HG03439 (cell line): ENCODE measurements at regions not wholly inside any gene's neighbourhood (a gene's known extent, or its start where the extent isn't known, plus 50 kb on each side); places are given as distances from the start of the nearest gene placed in this dataset.
"Not testable (repeated sequence)": the region's sequence is repeated elsewhere in the genome, so short reads cannot be mapped to it uniquely, and the experiment has no call there.

Experiments used
- ATAC-seq: cut with Tn5 transposase; IDR thresholded peaks from one replicate; pipeline ENCODE4 v1.9.1; 2021; ENCODE audit warnings: mild to moderate bottlenecking, moderate library complexity; ENCODE audit not compliant: unreplicated experiment

DNA sequence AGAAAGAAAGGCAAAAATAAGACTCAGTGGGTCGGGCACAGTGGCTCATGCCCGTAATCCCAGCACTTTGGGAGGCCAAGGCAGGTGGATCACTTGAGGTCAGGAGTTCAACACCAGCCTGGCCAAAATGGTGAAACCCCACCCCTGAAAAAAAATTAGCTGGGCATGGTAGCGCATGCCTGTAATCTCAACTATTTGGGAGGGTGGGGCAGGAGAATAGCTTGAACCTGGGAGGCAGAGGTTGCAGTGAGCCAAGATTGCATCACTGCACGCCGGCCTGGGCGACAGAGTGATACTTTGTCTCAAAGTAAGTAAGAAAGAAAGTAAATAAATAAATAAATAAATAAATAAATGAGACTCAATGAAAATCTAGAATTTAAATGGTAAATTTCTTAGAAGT lies 145.9 kb upstream of the KRR1 start:
- ATAC-seq = not testable (repeated sequence)

DNA sequence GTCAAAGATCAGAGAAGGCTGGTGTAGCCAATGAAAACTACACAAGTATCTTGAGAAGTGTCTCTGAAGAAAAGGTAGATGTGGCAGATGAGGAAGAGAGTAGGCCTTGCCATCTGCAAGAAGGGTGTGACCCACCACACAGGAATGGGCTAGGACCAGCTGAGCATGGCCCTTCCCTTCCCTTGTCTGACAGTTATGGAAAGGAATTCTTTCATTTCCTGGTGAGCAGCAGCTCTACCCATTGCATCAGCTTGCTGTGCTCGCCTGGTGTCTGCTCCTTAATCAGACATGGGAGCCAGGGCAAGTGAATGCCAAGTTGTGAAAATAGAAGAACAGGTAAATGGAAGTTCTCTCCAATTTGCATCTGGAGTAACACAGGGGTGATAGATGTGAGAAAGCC lies 145.2 kb upstream of the KRR1 start:
- no peak for ATAC-seq

DNA sequence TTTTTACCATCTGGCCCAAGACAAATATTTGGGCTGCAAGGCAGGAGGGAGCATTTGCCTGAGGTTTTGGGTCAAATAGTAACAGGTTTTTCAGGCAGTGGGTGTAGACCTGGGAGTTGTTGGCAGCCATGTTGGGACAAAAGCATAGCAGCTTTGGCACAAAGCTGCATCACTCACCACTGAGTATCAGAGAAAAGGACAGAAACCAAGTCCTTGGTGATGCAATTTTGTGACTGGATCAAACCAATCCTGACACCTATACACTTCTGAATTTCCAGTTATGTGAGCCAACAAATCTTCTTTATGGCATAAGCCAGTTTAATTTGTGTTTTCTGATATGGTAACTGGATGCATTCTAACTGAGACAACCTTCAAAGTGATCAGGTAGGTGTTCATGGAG lies 144.8 kb upstream of the KRR1 start:
- ATAC-seq = no peak

DNA sequence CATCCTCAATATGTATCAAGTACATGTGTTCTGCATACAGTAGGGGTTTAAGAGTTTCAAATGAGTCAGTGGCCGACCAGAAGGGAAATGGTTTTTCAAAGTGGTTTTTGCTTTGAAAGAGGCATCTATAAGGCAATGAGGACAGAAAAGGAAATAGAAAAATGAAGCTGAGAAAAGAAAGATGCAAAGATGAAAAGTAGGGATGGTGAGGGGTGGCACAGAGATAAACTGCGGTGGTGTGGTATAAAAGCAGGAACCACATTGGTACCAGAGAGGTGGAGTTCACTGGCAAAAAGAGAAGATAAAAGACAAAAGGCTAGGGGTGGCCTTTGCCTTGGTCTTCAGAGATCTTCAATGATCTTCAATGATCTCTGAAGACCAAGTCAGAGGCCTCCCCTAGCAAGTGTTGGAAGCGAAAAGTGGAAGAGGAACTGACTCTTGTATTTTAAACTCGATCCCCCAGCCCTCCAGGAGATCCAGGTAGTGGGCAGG lies 144.0 kb upstream of the KRR1 start:
- no peak for ATAC-seq

DNA sequence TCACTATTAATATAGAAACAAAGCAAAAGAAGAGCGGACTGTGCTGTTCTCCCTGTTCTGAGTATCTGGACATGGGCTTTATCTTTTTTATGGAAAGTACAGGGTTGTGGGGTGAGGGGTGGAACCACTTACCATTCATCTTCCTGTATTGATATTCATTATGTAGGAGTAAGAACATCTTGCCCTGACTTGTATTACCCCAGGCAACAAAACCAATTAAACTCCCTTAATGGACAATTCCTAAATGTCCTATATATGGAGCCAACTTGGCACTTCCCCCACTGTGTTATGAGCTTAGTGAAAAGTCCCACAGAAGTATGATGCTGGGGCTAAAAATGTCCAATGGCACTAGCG lies 139.9 kb upstream of the KRR1 start:
- ATAC-seq = no peak

DNA sequence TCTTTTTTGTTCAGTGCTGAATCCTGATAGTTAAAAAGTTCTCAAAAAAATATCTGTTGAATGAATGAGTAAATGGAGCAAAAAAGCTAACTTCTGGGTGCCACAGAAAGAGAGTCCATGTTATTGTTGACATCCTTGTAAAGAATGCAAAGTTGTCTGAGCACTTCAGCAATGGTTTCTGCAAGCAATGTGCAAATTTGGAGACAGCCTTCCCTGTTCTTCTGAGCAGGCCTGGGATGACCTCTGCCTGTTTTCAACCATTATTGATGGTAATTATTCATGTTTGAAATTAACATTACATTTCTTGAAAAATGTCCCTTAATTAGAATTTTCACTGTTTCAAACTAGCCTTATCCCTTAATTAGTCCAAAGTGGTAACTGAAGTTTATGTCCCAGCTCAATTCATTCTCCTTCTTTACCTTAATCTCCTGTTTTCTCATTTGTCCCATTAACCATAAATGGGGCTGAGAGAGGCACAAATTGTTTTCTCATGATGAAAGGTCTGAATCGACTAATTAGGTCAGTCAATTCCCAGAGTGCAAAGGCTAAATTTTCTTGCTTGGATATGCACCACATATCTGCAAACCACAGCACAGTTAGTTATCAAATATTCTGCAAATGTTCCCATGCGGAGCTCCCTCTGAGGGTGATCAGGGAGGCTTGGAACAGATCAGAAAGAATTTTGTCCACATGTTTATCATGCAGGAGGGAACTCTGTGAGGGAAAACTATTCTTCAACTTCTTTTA lies 139.4 kb upstream of the KRR1 start:
- ATAC-seq = no peak

DNA sequence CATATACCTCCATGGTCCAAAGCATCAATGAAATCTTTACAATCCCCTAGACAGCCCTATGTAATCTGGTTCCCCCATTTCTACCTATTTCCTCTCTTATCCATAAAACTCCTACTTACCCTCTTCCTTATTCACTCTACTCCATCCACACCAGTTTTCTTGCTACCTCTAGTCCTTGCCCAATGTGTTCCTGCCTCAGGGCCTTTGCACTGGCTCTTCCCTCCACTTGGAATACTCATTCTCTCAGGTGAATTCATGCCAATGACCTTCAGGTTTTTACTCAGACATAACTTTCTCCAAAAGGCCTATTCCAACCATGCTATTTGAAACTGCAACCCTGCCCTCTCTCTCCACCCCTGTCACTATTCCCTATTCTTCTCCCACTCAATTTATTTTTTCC lies 138.7 kb upstream of the KRR1 start:
- no peak for ATAC-seq

DNA sequence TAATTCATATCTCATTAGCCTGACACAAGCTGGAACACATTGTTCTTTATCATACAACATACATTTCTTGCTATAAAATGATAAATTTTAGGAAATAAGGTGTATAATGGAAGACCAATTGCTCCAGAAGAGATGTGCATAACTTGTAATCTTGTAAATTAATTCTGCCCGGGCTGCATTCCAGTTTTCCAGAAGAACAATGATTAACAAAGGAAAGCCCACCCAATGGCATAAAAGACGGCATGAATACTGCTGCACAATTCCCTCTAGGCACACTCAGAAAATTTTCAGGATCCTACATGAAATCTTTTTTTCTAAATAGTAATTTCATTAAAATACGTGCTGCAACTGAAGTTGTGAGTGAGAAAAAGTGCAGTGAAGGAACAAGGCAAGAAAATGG lies 137.4 kb upstream of the KRR1 start:
- no peak for ATAC-seq

DNA sequence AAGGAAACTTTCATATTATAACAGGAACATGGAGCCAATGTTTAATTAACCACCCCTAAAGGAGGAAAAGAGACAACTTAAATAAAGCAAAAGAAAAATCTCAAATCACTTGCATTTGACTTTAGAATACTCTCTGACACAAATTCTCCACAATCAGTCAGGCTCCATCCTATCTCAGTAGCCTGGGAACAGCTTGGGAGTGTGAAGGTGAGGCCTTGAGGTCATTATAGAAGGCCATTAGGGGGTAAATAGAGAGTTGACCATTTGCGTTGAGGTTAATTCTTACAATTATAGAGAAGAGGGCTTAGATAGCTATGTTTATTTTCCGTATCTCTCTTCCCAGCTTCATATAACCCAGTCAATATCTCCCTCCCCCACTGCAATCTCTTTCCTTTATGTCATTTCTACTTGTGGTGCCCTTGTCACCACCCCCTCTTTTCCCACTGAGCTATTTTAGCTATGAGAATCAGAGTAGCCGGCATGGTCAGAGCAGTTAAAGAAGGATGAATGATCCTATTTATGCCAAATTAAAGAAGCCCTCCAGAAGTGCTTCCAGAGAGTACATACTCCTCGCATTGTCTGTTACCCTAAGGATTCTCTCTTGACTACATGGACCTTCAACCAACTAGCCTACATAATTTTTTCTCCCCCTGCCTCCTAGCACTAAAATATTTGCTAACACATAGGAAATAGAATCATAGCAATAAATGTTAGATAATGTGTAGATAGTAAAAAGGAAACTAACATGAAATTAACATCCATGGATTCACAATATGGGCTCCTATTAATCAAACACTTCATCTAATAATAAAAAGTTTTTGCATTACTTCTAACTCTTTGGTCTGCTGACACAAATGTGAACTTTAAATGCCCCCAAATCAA lies 135.2 kb upstream of the KRR1 start:
- ATAC-seq = no peak

DNA sequence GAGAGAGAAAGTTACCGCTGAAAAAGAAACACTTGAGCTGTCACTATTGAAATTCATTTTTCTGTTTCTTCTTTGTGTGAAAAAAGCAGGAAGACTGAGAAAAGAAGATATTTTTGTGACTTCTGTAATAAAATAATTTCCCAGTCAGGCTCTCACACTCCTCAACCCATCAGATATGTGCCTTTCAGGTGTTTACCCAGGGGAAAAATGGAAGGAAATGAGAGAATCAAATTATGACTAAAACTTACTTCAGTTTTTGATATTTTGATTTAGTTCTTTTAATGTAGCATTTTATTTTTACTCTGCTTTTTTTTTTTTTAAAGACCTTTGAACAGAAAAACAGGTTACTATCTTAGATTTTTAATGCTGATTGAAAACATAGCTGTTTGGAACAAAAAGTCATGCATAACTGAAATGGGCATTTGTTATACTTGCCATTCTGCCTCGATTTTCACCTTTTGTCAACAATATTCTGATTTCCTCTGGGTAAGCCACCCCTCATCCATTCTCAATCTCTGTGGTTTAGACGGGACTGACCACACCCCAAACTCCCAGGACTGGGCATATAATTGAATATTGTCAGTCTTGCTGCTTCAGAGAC lies 133.2 kb upstream of the KRR1 start:
- ATAC-seq = no peak

DNA sequence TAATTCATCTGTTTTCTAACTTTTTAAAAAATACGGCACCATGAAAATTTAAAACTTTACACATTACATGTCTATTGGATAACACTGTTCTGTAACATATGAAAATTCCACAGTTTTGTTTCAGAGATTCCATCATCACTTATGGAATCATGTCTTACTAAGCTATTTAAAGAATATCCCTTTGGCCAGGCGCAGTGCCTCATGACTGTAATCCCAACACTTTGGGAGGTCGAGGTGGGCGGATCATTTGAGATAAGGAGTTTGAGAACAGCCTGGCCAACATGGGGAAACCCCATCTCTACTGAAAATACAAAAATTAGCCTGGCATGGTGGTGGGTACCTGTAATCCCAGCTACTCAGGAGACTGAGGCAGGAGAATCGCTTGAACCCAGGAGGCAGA lies 131.7 kb upstream of the KRR1 start:
- ATAC-seq = not testable (repeated sequence)

DNA sequence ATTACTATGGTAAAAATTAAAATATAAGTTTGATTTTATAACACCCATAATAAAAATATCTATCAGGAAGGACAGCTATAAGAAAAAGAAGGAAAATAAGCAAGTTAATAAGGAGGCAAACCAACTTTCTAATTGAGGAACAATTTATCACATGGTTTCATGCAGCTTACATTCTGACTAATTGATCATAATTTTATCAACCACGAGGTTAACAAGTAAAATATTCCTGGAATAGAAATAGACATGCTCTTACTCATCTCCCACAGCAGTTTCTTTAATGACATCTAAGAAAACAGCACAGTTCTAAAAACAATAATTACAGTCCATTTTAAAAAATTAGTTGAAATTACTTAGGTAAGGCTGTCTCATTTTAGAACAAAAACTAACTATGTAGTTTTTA lies 130.8 kb upstream of the KRR1 start:
- ATAC-seq = no peak

DNA sequence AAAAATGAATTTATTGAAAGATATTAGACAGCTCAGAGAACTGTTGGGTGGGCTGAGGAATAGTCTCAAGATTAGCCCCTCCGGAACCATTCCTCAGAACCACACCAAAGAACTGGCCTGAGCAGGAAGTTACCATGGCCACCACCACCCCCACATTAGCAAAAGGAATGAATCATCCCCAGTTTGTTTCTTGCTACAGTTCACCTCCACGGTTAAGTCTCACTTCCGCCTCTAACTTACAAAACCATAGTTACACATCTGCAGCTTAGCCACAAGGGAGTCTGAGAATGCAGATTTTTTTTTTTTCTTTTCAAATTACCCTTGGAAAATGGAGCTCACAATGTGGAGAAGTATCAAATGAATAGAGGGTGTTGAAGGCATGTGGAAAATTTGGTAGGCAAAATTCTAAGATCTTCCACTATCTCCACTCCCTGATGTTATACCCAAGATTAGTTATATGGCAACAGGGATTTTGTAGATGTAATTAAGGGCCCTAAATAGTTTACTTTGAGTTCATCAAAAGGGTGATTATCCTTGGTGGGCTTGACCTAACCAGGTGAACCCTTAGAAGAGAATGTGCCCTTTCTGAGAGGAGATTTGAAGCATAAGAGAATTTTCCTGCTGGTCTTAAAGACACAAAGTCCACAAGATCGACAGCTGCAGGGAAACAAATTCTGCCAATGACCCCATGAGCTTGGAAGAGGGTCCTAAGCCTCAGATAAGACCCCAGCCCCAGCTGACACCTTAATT lies 129.8 kb upstream of the KRR1 start:
- ATAC-seq = peak; percentile 99

DNA sequence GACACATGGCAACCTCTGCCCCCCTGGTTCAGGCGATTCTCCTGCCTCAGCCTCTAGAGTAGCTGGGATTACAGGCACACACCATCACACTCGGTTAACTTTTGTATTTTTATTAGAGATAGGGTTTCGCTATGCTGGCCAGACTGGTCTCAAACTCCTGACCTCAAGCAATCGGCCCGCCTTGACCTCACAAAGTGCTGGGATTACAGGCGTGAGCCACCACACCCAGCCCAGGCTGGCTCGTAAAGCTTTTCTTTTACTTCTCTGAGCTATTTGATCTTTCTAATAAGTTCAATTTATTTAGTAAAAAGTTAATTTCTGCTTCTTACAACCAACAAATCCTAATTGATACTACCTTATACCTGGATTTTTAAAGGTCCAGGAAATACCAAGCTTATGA lies 127.4 kb upstream of the KRR1 start:
- no peak for ATAC-seq

DNA sequence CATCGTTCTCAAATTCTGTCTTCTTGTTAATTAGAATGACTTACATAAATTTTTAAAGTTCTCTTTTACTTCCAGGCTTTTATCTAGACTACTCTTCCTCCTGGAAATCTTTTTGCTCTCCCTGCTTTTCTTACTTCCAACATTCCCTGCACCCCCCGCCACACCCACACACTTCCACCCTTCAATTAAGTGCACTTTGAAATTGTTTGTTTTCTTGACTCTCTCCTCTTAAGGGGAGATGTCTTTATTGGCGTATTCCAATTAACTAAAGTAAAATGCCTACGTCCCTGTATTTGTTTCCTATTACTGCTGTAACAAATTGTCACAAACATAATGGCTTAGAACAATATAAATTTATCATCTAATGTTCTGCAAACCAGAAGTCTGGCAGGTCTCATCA lies 125.2 kb upstream of the KRR1 start:
- ATAC-seq = no peak

DNA sequence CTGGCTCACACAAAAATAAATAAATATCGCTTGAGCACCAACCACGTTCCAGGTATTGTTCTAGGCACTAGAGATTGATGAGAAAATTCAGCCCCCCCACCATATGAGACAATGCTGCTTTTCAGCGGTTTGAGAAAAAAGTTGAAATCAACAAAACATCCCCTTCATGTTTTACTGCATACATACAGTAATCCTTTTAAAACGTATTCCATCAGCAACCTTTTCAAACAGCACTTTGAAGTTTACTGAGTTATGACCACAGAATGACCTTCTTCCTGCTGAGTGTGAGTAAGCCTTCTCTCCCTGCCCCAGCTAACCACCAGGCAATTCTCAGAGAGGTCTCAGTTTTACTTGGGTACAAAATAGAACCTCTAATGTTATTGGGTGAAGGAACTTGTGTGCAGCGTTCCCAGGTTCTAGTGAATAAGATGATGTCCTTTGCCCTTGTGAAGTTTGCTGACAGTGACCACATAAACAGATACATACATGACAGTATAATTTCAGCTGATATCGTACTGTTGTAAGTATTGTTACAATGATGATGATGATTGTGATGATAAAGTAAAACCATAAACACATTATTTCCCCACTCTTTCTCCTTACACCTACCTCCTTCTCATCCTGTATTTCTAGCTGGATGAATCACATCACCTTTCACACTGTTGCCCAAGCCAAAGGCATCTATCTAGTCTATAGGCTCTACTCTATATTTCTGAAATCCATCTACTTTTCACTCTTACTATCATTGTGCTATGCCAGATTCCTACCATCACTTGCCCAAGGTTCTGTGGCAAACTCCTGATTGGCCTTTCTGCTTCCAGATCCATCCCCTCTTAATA lies 124.4 kb upstream of the KRR1 start:
- ATAC-seq = no peak

DNA sequence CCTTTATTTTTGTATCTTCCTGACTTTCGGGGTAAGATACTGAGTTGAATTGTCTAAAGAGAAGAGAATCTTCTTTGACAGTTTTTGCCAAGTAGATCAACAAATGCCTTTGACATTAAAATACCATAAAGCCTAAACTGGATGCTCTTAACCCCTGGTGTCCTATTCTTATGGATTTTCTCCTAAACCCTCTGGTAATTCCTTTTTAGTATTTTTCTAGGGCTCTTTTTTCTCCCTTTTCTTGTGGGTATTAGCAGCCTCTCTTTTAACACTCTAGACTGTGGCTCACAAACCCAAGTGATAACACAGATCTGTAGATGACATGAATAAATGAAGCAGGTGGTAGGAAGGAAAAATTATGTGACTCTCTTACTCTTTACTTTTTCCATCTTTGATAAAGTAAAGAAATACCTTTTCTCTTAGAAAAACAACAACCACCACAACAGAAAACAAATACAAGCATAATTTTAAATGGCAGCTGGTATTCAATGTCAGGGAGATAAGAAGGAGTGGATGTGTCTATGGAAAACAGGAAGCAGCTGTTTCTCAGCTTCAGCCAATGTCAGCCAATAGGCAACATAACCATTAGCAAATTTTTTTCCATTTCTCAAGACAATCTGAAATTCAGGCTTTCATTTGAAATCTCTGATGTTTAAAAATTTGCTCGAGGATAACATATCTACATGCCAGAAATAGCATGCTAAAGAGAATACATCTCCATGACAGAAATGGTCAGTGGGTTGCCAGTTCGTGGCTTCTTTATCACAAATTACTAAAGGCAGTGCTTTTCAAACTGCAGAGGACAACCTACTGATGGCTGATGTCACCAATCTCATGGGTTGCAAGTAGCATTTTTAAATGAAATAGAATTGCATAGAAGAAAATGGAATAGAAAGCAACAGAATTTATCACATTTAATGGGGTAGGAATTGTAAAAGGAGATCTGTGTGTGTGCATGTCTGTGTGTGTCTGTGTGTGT lies 123.1 kb upstream of the KRR1 start:
- no peak for ATAC-seq

DNA sequence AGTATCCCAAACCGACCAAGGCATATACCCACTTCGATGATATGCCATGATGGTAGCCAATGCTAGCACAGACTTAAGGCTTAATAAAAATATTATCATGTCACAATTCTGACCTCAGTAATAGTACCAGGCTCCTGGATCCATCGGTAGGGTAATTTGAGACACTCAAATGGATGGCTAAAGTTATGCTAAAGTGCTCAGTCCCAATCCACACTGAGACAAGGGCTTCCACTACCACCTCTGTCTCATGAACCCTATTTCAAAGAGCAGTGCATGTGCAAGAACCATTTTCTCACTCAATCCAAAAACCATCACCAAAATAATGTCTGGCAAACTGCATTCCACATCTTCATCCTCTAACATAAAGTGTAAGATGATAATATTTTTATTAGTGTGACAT lies 122.4 kb upstream of the KRR1 start:
- ATAC-seq = no peak

DNA sequence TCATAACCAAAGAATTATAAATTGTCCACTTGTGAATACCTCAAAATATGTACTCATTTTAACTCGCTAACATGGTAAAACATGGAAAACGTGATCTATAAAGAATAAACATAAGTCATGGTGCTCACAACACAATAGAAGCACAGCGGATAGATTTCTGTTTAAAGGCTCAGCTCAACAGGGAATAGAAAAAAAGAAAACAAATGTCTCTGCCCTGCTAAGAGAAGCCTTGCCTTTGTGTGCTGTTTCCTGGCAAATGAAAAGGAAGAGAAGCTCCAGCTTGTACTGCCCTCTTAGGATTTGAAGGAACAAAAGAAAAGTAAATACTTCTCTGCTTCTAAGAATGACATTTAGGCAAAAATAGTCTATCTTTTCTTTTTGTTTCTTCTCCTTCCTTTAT lies 121.0 kb upstream of the KRR1 start:
- ATAC-seq = no peak
